ENCODE measurements at regions not wholly inside any gene's neighbourhood (a gene's known extent, or its start where the extent isn't known, plus 50 kb on each side); places are given as distances from the start of the nearest gene placed in this dataset.
A peak's percentile ranks its signal among the peaks of the same experiment; 100 is the strongest.

GRCh38 chr3:24830230-24831152 lies 335.8 kb upstream of the THRB start:
- no peaks in the 10 kb centered on the region for H3K36me3 ChIP-seq (ENCODE audit: control insufficient read depth, insufficient read depth, low read length)
- H3K4me3 ChIP-seq (ENCODE audit: low read length): peak overlapping the region; percentile 22; the same call in 1 of the 2 replicates
- no peak overlapping the region for H3K27ac ChIP-seq (ENCODE audit: low read length)
- H3K27me3 ChIP-seq (ENCODE audit: control insufficient read depth, insufficient read depth, low read length): peaks cover 18% of the 10 kb centered on the region; the same call in 1 of the 2 replicates
- DNase-seq (ENCODE audit: low read depth, low spot score): no peak
- WGBS (ENCODE audit: insufficient coverage, insufficient read length): no CpG with 5 or more reads among the region's 35 CpGs
- no peaks in the 10 kb centered on the region for H3K4me1 ChIP-seq (ENCODE audit: control insufficient read depth, insufficient read depth, low read length)
- H3K9me3 ChIP-seq (ENCODE audit: control insufficient read depth, insufficient read depth, low read length): no peaks in the 10 kb centered on the region

- peaks cover 18% of the 10 kb centered on the region; the same call in 1 of the 2 replicates for H3K27me3 ChIP-seq (ENCODE audit: control insufficient read depth, insufficient read depth, low read length)
Measured at GRCh38 chr3:24831221-24831620, 336.6 kb upstream of the THRB start.

DNA sequence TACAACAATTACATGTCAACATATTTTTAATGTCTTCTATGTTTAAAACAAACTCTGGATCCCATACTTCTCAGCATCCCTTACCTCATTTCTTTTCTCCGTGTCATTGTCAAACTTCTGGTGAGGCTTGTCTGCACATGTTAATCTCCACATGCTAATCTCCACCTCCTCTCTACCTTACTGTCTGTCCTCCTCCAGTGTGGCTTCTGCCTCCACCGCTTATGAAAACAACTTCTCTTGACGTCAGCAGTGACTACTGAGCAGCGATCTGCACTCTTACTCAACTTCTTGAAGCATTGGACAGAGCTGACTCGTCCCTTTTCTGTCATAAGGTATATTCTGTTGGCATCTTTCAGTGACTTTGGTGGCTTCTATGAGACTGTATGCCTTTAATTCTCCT lies 338.2 kb upstream of the THRB start:
- DNase-seq (ENCODE audit: low read depth, low spot score): no peak
- Histone ChIP-seq H3K27ac (ENCODE audit: low read length) (no peak overlapping the region), H3K27me3 (ENCODE audit: control insufficient read depth, insufficient read depth, low read length) (peaks cover 18% of the 10 kb centered on the region; the same call in 1 of the 2 replicates), H3K9me3 (ENCODE audit: control insufficient read depth, insufficient read depth, low read length) (no peaks in the 10 kb centered on the region), H3K4me1 (ENCODE audit: control insufficient read depth, insufficient read depth, low read length) (no peaks in the 10 kb centered on the region), H3K4me3 (ENCODE audit: low read length) (no peak overlapping the region), H3K36me3 (ENCODE audit: control insufficient read depth, insufficient read depth, low read length) (no peaks in the 10 kb centered on the region)
- WGBS (ENCODE audit: insufficient coverage, insufficient read length): no CpG with 5 or more reads among the region's 5 CpGs

More at GRCh38 chr3:24831221-24831620, 336.6 kb upstream of the THRB start:
- H3K27ac ChIP-seq (ENCODE audit: low read length): no peak overlapping the region
- no peaks in the 10 kb centered on the region for H3K36me3 ChIP-seq (ENCODE audit: control insufficient read depth, insufficient read depth, low read length)
- no peak for DNase-seq (ENCODE audit: low read depth, low spot score)
- no CpG with 5 or more reads among the region's 6 CpGs for WGBS (ENCODE audit: insufficient coverage, insufficient read length)
- no peak overlapping the region for H3K4me3 ChIP-seq (ENCODE audit: low read length)
- no peaks in the 10 kb centered on the region for H3K9me3 ChIP-seq (ENCODE audit: control insufficient read depth, insufficient read depth, low read length)
- H3K4me1 ChIP-seq (ENCODE audit: control insufficient read depth, insufficient read depth, low read length): no peaks in the 10 kb centered on the region

DNA sequence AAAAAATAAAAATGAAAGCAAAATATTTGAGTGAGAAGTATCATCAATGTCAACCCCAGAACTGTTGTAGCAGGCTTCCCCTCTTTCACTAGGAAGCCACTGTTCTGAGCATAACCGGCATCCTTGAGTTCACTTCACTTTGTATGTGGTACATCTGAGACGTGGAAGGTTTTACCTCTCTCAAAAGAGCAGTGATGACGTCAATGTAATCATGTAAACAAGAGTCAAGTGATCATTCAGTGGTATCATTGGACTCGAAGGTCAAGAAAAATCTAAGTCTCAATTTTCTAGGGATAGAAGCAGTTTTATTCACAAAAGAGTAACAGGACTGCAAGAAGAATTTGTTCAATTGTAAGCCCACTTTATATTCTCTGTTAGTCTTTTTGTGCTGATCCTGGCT lies 339.8 kb upstream of the THRB start:
- Histone ChIP-seq H3K27ac (ENCODE audit: low read length) (no peak overlapping the region), H3K4me3 (ENCODE audit: low read length) (no peak overlapping the region), H3K27me3 (ENCODE audit: control insufficient read depth, insufficient read depth, low read length) (peaks cover 11% of the 10 kb centered on the region; the same call in 1 of the 2 replicates), H3K9me3 (ENCODE audit: control insufficient read depth, insufficient read depth, low read length) (no peaks in the 10 kb centered on the region), H3K4me1 (ENCODE audit: control insufficient read depth, insufficient read depth, low read length) (no peaks in the 10 kb centered on the region), H3K36me3 (ENCODE audit: control insufficient read depth, insufficient read depth, low read length) (no peaks in the 10 kb centered on the region)
- no CpG with 5 or more reads among the region's 4 CpGs for WGBS (ENCODE audit: insufficient coverage, insufficient read length)
- DNase-seq (ENCODE audit: low read depth, low spot score): no peak

DNA sequence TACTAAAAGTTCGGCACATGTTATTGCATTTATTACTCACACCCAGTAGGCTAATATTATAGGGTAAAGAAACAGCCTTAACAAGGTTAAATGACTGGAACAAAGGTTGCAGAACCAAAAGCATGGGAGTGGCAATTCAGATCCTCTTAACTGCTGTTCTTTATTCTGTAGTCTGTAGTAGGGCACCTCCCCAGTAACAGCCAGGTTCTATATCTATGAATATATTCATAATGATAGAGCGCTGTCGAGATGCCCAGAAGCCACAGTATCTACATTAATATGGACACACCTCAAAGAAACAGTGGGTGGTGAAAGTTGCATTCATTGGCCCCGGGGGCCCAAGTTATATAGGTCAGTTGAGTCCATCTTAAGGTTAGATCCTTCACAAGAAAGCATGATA lies 340.9 kb upstream of the THRB start:
- Histone ChIP-seq H3K27me3 (ENCODE audit: control insufficient read depth, insufficient read depth, low read length) (peaks cover 1% of the 10 kb centered on the region; the same call in 1 of the 2 replicates), H3K36me3 (ENCODE audit: control insufficient read depth, insufficient read depth, low read length) (no peaks in the 10 kb centered on the region), H3K4me1 (ENCODE audit: control insufficient read depth, insufficient read depth, low read length) (no peaks in the 10 kb centered on the region), H3K9me3 (ENCODE audit: control insufficient read depth, insufficient read depth, low read length) (no peaks in the 10 kb centered on the region), H3K4me3 (ENCODE audit: low read length) (no peak overlapping the region), H3K27ac (ENCODE audit: low read length) (no peak overlapping the region)
- no CpG with 5 or more reads among the region's 4 CpGs for WGBS (ENCODE audit: insufficient coverage, insufficient read length)
- no peak for DNase-seq (ENCODE audit: low read depth, low spot score)

DNA sequence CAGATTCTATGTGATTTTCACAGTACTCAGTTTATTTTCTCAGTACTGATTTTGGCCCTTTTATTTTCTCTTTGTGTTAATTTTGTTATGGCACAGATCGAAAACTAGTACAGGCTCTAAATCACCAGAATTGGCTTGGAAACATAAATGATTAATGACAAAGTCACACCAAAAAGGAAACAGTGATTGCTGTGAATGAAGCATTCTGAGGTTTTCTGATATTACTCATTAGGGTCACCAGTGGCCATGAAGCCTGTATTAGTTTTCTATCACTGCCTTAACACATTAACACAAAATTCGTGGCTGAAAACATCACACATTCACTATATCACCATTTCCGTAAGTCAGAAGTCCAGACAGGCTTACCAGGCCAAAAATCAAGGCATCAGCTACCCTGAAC lies 343.0 kb upstream of the THRB start:
- DNase-seq (ENCODE audit: low read depth, low spot score): no peak
- no peaks in the 10 kb centered on the region for H3K36me3 ChIP-seq (ENCODE audit: control insufficient read depth, insufficient read depth, low read length)
- H3K4me3 ChIP-seq (ENCODE audit: low read length): no peak overlapping the region
- no peaks in the 10 kb centered on the region for H3K27me3 ChIP-seq (ENCODE audit: control insufficient read depth, insufficient read depth, low read length)
- H3K4me1 ChIP-seq (ENCODE audit: control insufficient read depth, insufficient read depth, low read length): no peaks in the 10 kb centered on the region
- no peak overlapping the region for H3K27ac ChIP-seq (ENCODE audit: low read length)
- no CpG with 5 or more reads among the region's 3 CpGs for WGBS (ENCODE audit: insufficient coverage, insufficient read length)
- no peaks in the 10 kb centered on the region for H3K9me3 ChIP-seq (ENCODE audit: control insufficient read depth, insufficient read depth, low read length)

DNA sequence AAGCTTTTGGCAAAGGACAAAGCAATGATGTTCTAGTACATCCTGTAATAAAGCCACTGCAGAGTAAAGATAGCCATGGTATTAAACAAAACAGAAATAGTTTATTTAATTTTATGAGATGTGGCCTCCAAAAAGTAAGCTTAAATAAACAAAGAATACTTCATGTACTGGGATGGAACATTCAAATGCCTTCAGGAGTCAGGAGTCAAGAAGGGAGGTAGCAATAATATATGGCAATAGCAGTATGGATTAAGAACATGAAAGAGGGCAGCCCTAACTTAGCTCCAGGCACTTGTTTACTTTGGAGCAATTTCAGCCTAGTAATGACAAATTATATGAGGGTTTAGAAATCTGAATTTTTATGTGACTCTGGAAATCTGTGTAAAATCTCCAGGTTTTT lies 343.9 kb upstream of the THRB start:
- no peaks in the 10 kb centered on the region for H3K4me1 ChIP-seq (ENCODE audit: control insufficient read depth, insufficient read depth, low read length)
- H3K9me3 ChIP-seq (ENCODE audit: control insufficient read depth, insufficient read depth, low read length): no peaks in the 10 kb centered on the region
- H3K36me3 ChIP-seq (ENCODE audit: control insufficient read depth, insufficient read depth, low read length): no peaks in the 10 kb centered on the region
- H3K4me3 ChIP-seq (ENCODE audit: low read length): no peak overlapping the region
- no peak for DNase-seq (ENCODE audit: low read depth, low spot score)
- H3K27ac ChIP-seq (ENCODE audit: low read length): no peak overlapping the region
- no peaks in the 10 kb centered on the region for H3K27me3 ChIP-seq (ENCODE audit: control insufficient read depth, insufficient read depth, low read length)

DNA sequence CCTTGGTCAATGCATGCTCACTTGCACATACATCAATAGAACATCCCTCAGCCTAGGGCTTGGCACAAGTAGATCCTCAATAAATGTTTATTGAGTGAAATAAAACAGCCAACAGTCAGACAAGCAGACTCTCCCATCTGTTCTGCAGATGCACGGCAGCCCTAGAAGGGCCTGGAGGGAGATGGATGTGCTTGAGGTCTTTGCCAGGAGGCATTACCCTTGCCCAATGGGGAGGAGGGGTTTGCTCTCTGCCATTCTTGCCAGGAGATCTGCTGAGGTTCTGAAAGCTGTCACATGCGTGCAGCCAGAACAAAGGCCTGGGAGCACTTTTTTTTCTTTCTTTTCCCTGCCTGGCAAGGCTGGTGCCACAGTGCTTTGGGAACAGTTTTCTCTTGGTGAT lies 349.3 kb upstream of the THRB start:
- H3K36me3 ChIP-seq (ENCODE audit: control insufficient read depth, insufficient read depth, low read length): no peaks in the 10 kb centered on the region
- no peak for DNase-seq (ENCODE audit: low read depth, low spot score)
- H3K9me3 ChIP-seq (ENCODE audit: control insufficient read depth, insufficient read depth, low read length): no peaks in the 10 kb centered on the region
- H3K27ac ChIP-seq (ENCODE audit: low read length): no peak overlapping the region
- no peaks in the 10 kb centered on the region for H3K4me1 ChIP-seq (ENCODE audit: control insufficient read depth, insufficient read depth, low read length)
- WGBS (ENCODE audit: insufficient coverage, insufficient read length): no CpG with 5 or more reads among the region's 2 CpGs
- no peak overlapping the region for H3K4me3 ChIP-seq (ENCODE audit: low read length)
- no peaks in the 10 kb centered on the region for H3K27me3 ChIP-seq (ENCODE audit: control insufficient read depth, insufficient read depth, low read length)

- H3K27me3 ChIP-seq (ENCODE audit: control insufficient read depth, insufficient read depth, low read length): no peaks in the 10 kb centered on the region
- H3K27ac ChIP-seq (ENCODE audit: low read length): no peak overlapping the region
- WGBS (ENCODE audit: insufficient coverage, insufficient read length): no CpG with 5 or more reads among the region's 3 CpGs
- H3K4me1 ChIP-seq (ENCODE audit: control insufficient read depth, insufficient read depth, low read length): no peaks in the 10 kb centered on the region
- no peaks in the 10 kb centered on the region for H3K9me3 ChIP-seq (ENCODE audit: control insufficient read depth, insufficient read depth, low read length)
- no peak overlapping the region for H3K4me3 ChIP-seq (ENCODE audit: low read length)
- no peaks in the 10 kb centered on the region for H3K36me3 ChIP-seq (ENCODE audit: control insufficient read depth, insufficient read depth, low read length)
- DNase-seq (ENCODE audit: low read depth, low spot score): no peak
Measured at GRCh38 chr3:24845524-24846155, 351.0 kb upstream of the THRB start.

- no peak for DNase-seq (ENCODE audit: low read depth, low spot score)
- WGBS (ENCODE audit: insufficient coverage, insufficient read length): no CpG with 5 or more reads among the region's 1 CpG
- no peaks in the 10 kb centered on the region for H3K9me3 ChIP-seq (ENCODE audit: control insufficient read depth, insufficient read depth, low read length)
- H3K4me3 ChIP-seq (ENCODE audit: low read length): no peak overlapping the region
- H3K27me3 ChIP-seq (ENCODE audit: control insufficient read depth, insufficient read depth, low read length): no peaks in the 10 kb centered on the region
- H3K36me3 ChIP-seq (ENCODE audit: control insufficient read depth, insufficient read depth, low read length): no peaks in the 10 kb centered on the region
- H3K4me1 ChIP-seq (ENCODE audit: control insufficient read depth, insufficient read depth, low read length): 0 out of 2 replicates have a peak, but pooled peaks cover 1% of the 10 kb centered on the region
- H3K27ac ChIP-seq (ENCODE audit: low read length): no peak overlapping the region
Measured at GRCh38 chr3:24846286-24846860, 351.7 kb upstream of the THRB start.
